ENCODE measurements at regions not wholly inside any gene's neighbourhood (a gene's known extent, or its start where the extent isn't known, plus 50 kb on each side); places are given as distances from the start of the nearest gene placed in this dataset.
"Not testable (repeated sequence)": the region's sequence is repeated elsewhere in the genome, so short reads cannot be mapped to it uniquely, and the experiment has no call there.

DNA sequence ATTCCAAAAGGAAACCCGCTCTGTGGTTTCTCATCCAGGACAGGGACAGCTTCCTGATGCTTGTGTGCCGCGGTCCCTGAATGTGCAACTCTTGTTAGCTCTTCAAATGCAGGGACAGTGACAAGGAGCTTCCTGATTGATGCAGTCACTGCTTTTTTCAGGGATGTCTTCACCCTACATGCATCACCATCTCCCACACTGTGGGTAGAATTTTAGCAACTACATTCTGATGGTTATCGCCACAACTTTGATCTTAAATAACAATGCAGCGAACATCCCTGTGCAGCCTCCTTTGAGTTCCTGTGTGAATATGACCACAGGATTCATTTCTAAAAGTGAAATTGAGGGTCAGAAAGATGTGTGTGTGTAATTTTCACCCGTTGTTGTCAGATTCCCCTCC, 115.0 kb downstream of the GGTLC2 start:
- no peak for DNase-seq

DNA sequence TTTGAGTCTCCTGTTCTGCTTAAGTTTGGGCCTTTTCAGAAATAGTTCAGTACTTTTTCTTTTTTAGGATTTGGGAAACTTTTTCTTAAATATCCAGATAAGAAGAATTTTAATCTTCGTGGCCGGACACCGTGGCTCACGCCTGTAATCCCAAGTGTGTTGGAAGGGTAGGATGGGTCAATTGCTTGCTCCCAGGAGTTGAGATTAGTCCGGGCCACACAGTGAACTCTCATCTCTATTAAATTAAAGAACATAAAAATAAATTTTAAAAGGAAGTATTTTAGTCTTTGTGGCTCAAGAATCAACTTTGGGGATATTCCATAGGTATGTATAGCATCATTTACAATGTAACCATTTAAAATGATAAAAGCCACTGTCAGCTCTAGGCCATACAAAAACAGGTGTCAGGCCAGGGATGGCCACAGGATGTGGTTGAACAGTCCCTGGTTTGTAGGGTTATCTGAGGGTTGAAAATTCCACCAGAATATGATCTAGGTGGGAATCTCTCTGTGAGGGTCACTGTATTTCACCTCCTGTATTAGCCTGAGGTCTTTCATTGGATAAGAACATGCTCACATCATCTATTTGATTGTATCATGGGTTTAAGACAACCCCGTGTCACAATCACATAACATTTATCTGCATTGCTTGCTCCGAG, 115.6 kb downstream of the GGTLC2 start:
- DNase-seq, result no peak

DNA sequence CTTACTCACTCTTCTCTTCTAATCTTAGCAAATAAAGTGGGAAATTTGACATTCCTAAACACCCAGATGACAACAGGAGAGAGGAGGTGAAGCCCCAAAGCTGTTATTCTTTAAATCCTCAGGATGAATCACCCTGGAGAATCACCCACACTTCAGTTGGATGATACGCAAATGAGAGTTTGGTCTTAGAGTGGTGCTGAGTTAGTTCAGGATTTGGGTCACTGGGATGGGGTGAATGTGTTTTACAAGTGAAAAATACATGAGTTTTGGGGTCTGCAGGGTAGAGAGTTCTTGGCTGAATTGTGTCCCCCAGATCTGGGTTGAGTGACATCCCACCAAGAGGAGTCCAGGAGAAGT, 117.2 kb downstream of the GGTLC2 start:
- DNase-seq, result no peak

DNA sequence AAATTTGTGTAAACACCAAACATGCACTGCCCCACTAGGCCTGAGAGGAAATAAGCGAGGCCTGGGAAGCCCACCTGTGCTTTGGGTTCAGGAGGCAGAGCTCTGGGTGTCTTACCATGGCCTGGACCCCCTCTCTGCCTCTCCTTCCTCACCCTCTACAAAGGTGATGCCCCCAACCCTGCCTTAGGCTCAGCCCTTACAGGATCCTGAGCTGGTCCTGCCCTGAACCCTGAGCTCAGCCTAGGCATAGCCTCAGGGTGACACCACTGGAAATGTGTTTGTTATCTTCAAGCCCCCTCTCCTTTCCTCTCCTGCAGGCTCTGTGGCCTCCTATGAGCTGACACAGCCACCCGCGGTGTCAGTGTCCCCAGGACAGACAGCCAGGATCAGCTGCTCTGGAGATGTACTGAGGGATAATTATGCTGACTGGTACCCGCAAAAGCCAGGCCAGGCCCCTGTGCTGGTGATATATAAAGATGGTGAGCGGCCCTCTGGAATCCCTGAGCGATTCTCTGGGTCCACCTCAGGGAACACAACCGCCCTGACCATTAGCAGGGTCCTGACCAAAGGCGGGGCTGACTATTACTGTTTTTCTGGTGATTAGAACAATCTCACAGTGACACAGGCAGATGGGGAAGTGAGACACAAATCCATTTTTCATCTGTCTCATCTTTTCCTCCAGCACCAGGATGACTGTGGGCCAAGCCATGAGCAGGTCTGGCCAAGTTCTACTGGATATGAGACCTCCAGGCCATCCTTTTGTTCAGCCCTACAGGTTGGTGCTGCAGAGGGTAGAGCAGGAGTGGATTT, 117.8 kb downstream of the GGTLC2 start:
- no peak for DNase-seq

DNA sequence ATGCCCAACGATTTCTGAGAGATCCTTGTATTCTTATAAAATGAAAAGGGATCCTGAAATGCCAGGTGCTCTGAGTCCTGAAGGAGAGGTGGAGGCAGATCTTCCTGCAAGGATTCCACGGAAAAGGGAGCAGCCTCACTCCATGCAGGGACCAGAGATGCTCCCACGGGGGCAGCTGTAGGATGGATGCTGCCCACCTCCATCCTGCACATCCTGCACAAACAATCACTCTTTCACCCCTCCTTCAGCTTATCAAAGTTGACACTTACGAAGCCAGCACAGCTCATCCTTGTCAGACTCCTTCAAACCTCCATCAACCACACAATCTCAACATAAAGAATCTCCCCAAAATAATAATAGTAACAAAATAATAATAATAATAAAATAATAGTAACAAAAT, 119.1 kb downstream of the GGTLC2 start:
- DNase-seq, result no peak

DNA sequence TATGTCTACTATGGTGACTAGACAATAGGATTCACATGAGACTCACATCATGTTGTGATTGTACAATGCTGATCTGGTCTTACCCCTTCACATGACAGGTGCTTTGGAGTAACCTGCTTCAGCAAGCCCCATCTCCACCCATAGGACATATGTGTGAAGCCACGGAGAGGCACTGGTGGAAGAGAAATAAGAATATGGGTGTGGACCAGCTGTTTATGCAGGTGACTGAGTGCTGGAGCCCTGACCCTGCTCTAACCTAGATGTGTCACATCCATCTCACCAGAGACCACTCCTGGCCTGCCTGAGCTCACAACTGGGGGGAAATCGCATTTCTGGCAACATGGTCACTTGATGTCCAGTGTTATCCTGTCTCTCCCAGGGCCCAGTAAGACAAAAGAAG, 119.7 kb downstream of the GGTLC2 start:
- DNase-seq, result no peak

DNA sequence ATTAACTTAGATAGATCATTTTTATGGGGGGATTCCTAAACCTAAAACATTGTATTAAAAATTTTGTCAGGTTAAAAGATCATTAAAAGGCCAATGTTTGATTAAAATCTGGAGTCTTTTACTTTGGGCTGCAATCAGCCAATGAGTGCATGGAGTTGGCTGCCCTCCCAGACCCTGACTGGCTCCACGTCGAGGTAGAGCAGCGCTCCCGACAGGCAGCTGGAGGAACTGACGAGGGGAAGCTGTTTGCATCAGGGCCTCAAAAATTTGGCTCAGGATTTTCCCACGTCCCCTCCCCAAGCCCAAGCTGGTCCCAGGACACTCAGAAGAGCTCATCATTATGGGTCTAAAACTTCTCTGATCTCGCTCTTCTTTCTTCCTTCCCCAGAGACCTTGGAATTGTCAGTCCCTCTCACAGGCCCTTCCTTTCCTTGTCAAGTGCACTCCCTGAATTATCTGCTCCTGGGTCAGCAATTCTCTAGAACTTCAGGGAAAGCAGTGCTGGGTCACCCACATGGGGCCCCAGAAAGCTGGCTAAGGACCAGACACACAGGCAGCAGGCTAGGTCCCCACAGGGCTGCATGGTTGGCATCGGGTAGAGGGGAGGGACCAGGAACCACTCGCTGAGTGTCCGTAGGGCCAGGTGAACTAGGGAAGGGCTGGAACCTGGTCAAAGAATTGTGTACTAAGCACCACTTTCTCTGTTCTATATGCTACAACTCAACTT, 119.6 kb upstream of the IGLL5 start:
- DNase-seq, result no peak

DNA sequence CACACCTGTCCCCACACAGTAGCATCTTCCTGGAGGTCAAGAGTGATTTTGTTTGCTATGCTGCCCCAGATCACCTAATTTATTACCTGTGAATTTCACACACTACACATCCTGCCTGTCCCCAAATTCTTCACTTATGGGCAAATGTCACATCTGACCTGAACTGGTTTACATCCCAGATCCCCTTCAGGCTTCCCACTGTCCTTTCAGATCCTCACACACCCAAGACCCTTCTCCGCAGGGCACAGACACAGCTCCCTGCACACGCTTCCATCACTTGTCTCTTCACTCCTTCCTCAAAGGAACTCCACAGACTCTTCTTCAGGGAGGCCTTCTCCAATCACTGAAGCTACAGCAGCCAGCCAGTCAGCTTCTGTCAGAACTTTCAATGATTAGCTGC, 118.7 kb upstream of the IGLL5 start:
- DNase-seq, result no peak

DNA sequence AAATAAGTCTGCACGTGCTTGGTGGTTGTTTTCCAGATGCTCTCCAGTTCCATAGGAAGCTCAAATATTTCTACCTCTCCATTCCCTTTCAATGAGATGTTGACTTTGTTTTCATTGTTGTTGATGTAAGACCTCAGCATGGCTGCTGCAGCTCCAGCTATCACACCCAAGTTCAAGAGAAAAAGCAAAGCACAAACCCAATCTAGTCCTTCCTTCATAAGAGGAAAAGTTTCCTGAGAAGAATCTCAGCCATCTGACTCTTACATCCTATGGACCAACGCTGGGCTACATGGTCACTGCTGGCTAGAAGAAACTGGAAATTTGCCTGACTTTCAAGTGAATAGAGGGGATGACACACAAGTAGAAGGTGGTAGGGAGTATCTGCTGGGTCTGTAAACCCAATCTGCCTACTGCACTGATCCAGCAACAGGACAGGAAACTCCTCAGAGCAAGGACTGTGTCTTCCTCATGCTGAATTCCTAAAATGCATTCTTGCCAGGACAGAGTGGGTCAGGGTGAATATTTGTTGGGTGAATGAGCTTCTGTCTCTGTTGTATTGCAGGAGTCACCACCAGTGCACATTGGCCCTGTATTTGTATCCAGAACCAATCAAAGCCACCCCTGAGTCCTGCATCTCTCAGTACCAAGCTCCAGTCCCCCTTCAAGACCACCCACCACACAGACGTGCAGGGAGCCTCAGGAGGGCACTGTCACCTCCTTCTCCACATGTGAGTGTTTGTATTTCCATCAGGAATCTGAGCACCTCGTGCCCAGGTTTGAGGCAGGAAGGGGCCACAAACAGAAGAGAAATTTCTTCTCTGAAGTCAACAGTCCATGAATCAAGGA, 118.0 kb upstream of the IGLL5 start:
- no peak for DNase-seq

DNA sequence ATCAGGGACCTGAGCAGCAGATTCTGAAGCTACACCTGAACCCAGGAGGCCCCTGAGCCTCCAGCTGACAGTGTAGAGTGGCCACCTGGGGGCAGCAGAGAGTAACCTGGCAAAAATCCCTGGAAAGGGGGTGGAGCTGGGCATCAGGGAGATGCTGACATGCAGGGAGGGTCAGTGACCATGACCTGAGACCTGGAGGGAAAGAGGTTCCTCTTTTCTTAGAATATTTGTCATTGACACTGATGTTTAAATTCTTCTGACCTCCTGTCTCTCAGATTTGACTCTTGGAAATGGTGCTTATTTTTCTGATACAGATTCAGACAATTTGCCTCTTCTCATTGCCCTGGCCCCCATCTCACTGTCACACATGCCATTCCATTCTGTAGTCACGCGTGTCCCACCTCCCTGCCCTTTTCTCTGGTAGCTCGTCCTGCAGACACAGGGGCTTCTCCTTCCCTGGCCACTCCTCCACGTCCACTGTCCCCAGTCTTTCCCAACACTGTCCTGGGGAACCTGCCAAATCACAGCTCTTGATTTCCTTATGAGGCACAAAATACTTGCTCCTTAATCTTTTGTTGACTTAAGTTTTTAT, 117.2 kb upstream of the IGLL5 start:
- peak; percentile 61 to 67 for DNase-seq

DNA sequence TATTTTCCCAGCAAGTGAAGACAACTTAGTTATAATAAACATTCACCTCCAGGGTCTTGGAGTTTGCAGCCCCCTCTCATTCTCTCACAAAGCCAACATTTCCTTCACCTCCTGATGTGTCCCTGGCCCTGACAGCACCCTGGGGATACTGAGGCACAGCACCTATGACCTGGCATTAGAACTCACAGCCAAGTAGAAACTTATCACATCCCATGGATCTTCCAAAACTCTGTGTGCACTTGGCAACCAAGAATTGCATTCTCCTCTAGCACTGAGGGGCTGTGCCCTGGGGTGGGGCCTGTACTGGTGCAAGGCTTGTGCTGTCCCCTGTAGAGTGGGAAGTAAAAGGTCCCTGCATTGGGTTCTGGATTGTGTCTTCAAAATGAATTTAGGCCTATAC, 116.7 kb upstream of the IGLL5 start:
- DNase-seq, result no peak

DNA sequence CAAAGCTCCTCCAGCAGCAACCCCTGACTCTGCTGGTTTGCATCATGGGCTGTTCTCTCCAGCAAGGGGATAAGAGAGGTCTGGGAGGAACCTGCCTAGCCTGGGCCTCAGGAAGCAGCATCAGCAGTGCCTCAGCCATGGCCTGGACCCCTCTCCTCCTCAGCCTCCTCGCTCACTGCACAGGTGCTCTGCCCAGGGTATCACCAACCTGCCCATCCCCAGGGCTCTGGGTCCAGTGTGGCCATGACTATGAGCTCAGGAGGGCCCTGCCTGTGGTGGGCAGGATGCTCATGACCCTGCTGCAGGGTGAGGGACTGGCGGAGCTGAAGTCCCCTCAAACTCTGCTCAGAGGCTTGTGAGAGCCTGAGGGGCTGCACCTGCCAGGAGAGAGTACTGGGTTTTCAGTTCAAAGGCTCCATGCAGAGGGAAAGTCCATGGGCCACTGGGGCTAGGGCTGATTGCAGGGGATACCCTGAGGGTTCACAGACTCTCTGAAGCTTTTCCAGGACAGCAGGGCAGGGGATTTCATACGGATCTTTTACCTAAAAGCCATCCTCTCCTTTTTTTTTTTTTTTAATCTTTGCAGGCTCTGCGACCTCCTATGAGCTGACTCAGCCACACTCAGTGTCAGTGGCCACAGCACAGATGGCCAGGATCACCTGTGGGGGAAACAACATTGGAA, 115.8 kb upstream of the IGLL5 start:
- no peak for DNase-seq

DNA sequence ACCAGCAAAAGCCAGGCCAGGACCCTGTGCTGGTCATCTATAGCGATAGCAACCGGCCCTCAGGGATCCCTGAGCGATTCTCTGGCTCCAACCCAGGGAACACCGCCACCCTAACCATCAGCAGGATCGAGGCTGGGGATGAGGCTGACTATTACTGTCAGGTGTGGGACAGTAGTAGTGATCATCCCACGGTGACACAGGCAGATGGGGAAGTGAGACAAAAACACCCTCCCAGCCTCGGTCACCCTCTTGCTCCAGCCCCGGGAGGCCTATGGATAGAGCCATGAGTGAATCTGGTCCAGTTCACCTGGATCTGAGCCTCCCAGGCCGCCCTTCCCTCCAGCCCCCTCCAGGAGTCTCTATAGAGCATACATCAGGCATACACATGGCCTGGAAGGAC, 115.2 kb upstream of the IGLL5 start:
- no peak for DNase-seq

DNA sequence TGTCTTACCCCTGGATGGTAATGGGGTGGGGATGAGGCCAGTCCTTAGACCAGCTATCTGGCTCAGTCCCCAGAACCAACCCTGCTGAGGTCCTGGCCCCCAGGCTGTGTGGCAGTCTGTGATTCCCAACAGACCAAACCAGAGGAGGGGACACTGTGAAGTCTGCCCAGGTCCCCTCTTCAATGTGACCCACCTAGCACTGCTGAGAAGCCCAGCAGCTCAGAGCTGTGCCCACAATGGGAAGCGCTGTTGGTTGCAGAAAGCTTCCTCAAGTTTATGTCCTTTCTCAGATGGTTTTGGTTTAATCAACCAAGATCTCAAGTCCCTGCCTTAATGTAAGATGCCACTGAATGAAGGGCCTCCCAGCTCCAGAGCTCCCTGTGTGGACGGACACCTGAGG, 114.7 kb upstream of the IGLL5 start:
- no peak for DNase-seq

DNA sequence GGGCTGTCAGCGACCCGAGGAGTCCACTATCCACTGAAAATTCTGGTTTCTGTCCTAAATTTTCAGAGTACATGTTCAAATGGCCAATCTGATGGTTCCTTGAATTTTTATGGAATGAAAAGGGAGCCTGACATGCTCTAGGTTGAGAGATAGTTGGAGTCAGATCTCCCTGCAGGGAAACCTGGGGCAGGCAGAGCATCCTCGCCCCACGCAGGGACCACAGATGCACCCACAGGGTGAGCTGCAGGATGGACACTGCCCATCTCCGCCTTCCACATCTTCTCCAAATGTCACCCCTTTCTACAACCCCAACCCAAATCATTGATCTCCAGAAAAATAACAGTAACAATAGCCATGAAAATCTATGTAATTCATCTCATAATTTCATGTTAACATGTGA, 114.2 kb upstream of the IGLL5 start:
- no peak for DNase-seq

DNA sequence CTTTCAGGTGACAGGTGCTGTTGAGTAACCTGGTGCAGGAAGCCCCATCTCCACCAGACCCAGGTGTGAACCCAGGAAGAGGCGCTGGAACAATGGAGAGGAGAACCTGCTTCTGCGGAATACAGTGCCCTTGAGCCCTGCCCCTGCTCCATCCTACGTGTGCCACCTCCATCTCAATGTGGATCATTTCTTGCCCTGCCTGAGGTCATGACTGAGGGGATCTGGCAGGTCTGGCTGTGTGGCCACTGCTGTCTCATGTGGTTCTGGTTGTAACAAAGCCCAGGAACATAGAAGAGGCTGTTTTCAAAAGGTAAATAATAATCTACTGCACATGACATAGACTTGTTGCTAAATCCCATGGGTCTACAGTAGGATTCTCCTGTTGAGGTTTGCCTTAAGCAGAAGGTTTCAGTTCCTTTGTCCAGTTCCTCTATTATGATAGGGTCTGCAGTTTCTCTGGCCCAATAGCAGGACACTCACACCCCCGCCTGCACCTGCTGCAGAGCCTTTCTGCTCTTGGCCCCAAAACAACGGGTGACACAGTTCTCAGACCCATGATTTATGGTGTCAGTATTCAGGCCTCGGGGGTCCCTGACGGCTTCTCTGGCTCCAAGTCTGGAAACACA, 113.5 kb upstream of the IGLL5 start:
- DNase-seq, result no peak

DNA sequence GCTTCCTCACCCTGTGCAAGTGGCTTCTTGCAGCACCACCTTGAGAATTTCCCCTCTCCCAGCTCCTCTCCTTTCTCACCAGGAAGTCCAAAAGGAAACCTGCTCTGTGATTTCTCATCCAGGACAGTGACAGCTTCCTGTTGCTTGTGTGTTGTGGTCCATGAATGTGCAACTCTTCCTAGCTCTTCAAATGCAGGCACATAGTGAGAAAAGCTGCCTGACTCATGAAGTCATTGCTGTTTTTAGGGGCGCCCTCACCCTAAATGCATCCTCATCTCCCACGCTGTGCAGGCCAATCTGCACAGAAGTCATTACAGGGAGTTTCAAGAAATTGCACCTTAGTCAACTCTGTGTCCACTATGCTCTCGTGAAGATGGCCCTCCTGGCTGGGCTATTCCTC, 112.9 kb upstream of the IGLL5 start:
- DNase-seq, result not testable (repeated sequence)

DNA sequence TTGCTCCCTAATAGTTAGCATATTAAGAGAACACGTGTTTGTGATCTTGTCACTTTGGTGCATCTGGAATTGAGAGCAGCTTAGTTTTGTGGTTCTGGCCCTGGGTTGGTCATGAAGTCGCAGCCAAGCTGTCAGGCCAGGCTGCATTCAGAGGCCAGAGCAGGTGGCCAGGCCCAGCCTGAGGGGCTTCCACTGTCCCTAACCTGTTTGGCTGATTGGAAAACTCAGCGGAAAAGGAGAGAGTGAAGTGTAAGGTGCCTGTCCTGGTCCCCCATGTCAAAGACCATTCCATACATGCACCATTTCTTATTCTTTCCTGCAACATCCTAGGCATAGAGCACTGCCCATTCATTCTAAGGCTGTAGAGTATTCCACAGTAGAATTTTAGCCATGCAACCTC, 111.5 kb upstream of the IGLL5 start:
- no peak for DNase-seq

DNA sequence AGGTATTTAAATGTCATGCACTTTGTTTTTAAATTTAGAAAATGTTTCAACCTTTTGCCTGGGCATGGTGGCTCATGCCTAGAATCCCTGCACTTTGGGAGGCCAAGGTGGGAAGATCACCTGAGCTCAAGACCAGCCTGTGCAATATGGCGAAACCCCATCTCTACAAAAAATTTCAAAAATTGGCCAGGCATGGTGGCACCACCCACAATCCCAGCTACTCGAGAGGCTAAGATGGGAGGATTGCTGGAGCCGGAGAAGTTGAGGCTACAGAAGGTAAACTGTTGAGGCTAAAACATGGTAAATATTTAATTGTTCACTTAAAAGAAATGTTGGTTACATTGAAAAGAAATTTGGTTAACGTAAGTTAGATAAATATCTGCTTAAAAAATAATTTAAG, 108.4 kb upstream of the IGLL5 start:
- no peak for DNase-seq

DNA sequence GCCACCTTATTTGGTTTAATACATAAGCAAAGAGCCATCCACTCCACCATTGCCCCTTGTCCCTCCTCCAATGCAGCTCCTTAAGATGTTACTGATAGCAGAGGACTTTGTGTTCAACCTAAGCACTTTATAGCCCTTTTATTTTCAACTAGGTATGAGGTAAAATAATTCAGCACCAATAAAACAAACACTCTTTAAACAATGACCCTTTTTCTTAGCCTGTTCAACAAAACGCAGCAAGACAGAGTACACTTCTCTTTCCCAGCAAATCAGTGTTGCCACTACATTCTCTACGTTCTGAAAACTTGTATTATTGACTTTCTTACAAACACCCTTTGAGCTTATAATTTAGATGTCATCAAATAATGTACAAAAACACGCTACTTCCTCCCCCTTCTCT, 104.0 kb upstream of the IGLL5 start:
- DNase-seq, result no peak

DNA sequence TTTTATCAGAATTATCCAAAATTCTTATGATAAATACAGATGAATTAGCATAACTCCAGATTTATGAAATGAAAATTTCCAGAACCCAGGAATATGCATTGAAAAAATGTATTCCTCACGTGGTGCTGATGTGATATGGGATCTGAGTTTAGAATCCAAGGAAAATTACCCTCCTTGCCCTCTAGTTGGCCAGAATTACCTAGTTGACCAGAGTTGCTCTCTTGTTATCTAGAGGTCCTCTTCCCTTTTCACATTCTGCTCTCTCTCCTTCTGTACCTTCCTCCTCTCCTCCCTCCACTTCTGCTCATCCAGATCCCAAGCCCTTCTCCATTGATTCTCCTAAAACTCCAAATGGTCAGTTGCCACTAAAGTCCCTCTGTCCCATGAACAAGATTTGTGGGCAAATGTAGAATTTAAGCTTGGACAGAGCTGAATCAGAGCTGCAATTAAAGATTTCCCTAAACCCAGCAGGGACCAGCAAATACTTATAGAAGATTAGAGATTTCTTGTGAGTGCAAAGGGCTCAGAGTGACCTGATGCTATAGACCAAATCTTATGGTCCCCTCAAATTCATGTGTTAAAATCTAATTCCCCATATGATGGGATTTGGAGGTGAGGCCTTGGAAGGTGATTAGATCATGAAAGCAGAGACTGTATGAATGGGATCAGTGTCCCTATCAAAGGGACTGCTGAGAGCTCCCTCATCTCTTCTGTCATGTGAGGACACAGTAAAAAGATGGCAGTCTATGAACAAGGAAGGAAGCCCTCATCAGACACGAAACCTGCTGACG, 103.2 kb upstream of the IGLL5 start:
- DNase-seq, result no peak

Measured in activated CD4-positive, alpha-beta T cell treated with anti-CD3 and anti-CD28 coated beads, Interleukin-2, amount 50 U/mL, for 48 hours (primary cell).